ENCODE measurements at regions not wholly inside any gene's neighbourhood (a gene's known extent, or its start where the extent isn't known, plus 50 kb on each side); places are given as distances from the start of the nearest gene placed in this dataset.

DNA sequence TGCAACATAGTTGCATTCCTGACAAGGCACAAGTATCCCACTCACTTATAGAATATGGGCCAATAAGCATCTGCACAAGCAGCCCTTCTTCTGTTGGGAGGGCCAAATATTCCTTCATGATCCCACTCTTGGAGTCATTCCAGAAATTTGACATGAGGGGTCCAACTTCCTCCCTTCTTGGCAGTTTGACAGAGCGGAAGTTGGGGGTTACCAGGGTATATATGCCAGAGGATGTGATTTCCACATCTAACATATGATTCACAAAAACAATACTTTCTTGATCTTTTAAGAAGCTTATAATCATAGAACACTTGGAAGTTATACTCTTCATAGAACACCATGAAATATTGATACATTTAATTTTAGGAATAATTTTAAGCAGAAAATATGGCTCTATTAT lies 100.9 kb upstream of the CRBN start:
- Histone ChIP-seq H3K79me2 (ENCODE audit: control insufficient read depth in 1 of 2, insufficient read depth in 2 of 2, low read length in 2 of 2) (no peaks in the 10 kb centered on the region), H2AFZ (ENCODE audit: low read length) (no peak overlapping the region), H3K14ac (ENCODE audit: insufficient read length) (no peak overlapping the region), H4K91ac (replicated peaks; ENCODE audit: insufficient read length, low read length) (no peak overlapping the region), H3K9ac (replicated peaks in 1 of 4; ENCODE audit: extremely low read depth in 1 of 4, low read depth in 3 of 4, low read length in 3 of 4) (no peak overlapping the region), H4K8ac (ENCODE audit: extremely low read depth, insufficient read depth, low read length) (no peak overlapping the region), H3K9me3 (ENCODE audit: insufficient read depth in 2 of 2, low read depth in 1 of 2, low read length in 1 of 2) (no peaks in the 10 kb centered on the region), H3K4me2 (ENCODE audit: insufficient read depth in 1 of 2, low read depth in 2 of 2, low read length in 2 of 2) (no peak overlapping the region), H2BK20ac (ENCODE audit: low read length) (no peak overlapping the region), H2BK15ac (ENCODE audit: low read length) (no peak overlapping the region), H3K27me3 (replicated peaks in 1 of 4; ENCODE audit: control insufficient read depth in 3 of 4, extremely low read depth in 1 of 4, insufficient read depth in 3 of 4, low read length in 3 of 4) (no peaks in the 10 kb centered on the region), H3K27ac (ENCODE audit: low read depth, low read length) (no peak overlapping the region), H2AK5ac (ENCODE audit: low read depth, low read length) (no peak overlapping the region), H2BK5ac (ENCODE audit: low read depth, low read length) (no peak overlapping the region), H3K23me2 (ENCODE audit: low read depth, low read length) (no peaks in the 10 kb centered on the region), H2BK12ac (ENCODE audit: low read depth, low read length) (no peak overlapping the region), H3K36me3 (ENCODE audit: control insufficient read depth in 2 of 4, insufficient read depth in 4 of 4, low read length in 3 of 4) (no peaks in the 10 kb centered on the region), H4K20me1 (replicated peaks in 1 of 2; ENCODE audit: control insufficient read depth in 1 of 2, insufficient read depth in 2 of 2, low read length in 2 of 2) (no peaks in the 10 kb centered on the region), H3K23ac (ENCODE audit: insufficient read length) (no peak overlapping the region), H2BK120ac (replicated peaks; ENCODE audit: low read depth, low read length) (no peak overlapping the region), H3K18ac (ENCODE audit: extremely low read depth, low read length) (no peak overlapping the region), H4K5ac (ENCODE audit: insufficient read length, low read depth, low read length) (no peak overlapping the region), H3K79me1 (ENCODE audit: low read depth, low read length) (no peaks in the 10 kb centered on the region), H3K4me1 (replicated peaks in 1 of 4; ENCODE audit: control insufficient read depth in 3 of 4, insufficient read depth in 4 of 4, low read length in 3 of 4) (peaks cover 0 to 3% (median 0%) of the 10 kb centered on the region in 4 experiments; a peak in 2 of 7 replicates), H3K4ac (replicated peaks; ENCODE audit: insufficient read length, low read depth, low read length) (no peak overlapping the region), H3K56ac (replicated peaks; ENCODE audit: insufficient read length, low read depth, low read length) (no peak overlapping the region), H3K4me3 (ENCODE audit: extremely low read depth in 1 of 4, insufficient read depth in 2 of 4, low read depth in 3 of 4, low read length in 4 of 4) (no peak overlapping the region)
- POLR2A ChIA-PET (ENCODE audit: partially characterized antibody) = no interaction called here
- WGBS, 2 experiments (ENCODE audit: extremely low coverage in 1 of 2, insufficient coverage in 1 of 2, insufficient read length in 1 of 2, insufficient replicate concordance in 2 of 2, low coverage in 1 of 2, low lambda C conversion rate in 2 of 2, missing lambda C conversion rate in 1 of 2) = 100% methylated on average over 1 of the region's 1 CpG; no CpG with 5 or more reads in 1 of the 2 experiments
- CTCF ChIA-PET (ENCODE audit: partially characterized antibody) = interaction anchor here (0.8 to 1.4 kb wide), 4 partner anchors 9 to 718 kb away, joined by 3 to 4 read pairs (median 3); no protein-coding TSS in a partner anchor
- DNase-seq (ENCODE audit: low read depth in 1 of 2, low spot score in 2 of 2) = no peak
- no peak for FAIRE-seq
- TF ChIP-seq NANOG (IDR thresholded peaks at IDR 0.05; ENCODE audit: insufficient read depth, low read depth, low read length, poor library complexity, severe bottlenecking) = no peak
- no peak for TF ChIP-seq JUND (IDR thresholded peaks at IDR 0.05; ENCODE audit: low read length)
- TF ChIP-seq BRCA1 (IDR thresholded peaks at IDR 0.05; ENCODE audit: low read depth, low read length) = no peak
- no peak for TF ChIP-seq CEBPB (IDR thresholded peaks at IDR 0.05; ENCODE audit: low read depth, low read length)
- TF ChIP-seq ZNF274 (IDR thresholded peaks at IDR 0.05; ENCODE audit: borderline replicate concordance, extremely low read depth, low read length) = no peak
- no peak for TF ChIP-seq CTBP2 (IDR thresholded peaks at IDR 0.05; ENCODE audit: borderline replicate concordance, insufficient read depth, insufficient read length, low read length)
- no peak for TF ChIP-seq SUZ12 (IDR thresholded peaks at IDR 0.05; ENCODE audit: low read length)
- no peak for TF ChIP-seq CBX5 (IDR thresholded peaks at IDR 0.05; ENCODE audit: low read depth, low read length)
- no peak for TF ChIP-seq E2F6 (IDR thresholded peaks at IDR 0.05)
- TF ChIP-seq FOSL1 (IDR thresholded peaks at IDR 0.05; ENCODE audit: insufficient read depth, low read depth, low read length) = no peak
- no peak for TF ChIP-seq SAP30 (IDR thresholded peaks at IDR 0.05; ENCODE audit: insufficient read depth, insufficient replicate concordance, low read length)
- no peak for TF ChIP-seq RXRA (IDR thresholded peaks at IDR 0.05; ENCODE audit: insufficient read depth, low read depth, low read length)
- TF ChIP-seq TAF7 (optimal IDR thresholded peaks at IDR 0.05; ENCODE audit: borderline replicate concordance, low read depth, low read length) = no peak
- no peak for TF ChIP-seq SP2 (IDR thresholded peaks at IDR 0.05; ENCODE audit: low read length)

Measured in H1 (cell line).